ENCODE measurements at regions not wholly inside any gene's neighbourhood (a gene's known extent, or its start where the extent isn't known, plus 50 kb on each side); places are given as distances from the start of the nearest gene placed in this dataset.

DNA sequence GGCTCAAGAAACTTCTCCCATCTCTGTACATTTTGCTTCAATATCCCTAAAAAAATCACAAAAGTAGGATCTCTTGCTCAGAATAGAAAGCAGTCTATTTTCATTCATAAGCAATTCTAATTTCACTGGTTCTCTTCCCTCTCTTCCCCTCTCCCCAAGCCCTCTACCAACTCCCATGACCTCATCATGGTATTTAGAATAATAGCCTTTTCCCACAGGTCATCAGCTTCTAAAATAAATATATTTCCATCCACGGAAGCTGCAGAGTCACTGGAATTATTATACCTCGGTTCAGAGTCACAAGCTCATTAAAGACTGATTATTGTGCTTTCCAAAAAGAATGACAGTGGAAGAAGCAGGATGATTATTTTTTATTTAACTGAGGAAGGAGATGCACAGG lies 84.2 kb upstream of the ADRA1B start:
- no peak overlapping the region for H3K4me3 ChIP-seq (replicated peaks; ENCODE audit: low read depth, low read length)
- TF ChIP-seq, protein P1, sequence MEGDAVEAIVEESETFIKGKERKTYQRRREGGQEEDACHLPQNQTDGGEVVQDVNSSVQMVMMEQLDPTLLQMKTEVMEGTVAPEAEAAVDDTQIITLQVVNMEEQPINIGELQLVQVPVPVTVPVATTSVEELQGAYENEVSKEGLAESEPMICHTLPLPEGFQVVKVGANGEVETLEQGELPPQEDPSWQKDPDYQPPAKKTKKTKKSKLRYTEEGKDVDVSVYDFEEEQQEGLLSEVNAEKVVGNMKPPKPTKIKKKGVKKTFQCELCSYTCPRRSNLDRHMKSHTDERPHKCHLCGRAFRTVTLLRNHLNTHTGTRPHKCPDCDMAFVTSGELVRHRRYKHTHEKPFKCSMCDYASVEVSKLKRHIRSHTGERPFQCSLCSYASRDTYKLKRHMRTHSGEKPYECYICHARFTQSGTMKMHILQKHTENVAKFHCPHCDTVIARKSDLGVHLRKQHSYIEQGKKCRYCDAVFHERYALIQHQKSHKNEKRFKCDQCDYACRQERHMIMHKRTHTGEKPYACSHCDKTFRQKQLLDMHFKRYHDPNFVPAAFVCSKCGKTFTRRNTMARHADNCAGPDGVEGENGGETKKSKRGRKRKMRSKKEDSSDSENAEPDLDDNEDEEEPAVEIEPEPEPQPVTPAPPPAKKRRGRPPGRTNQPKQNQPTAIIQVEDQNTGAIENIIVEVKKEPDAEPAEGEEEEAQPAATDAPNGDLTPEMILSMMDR (IDR thresholded peaks at IDR 0.05; ENCODE audit: low read depth, low read length, missing control alignments), result no peak
- no peak for DNase-seq (ENCODE audit: extremely low read depth, low read depth)

DNA sequence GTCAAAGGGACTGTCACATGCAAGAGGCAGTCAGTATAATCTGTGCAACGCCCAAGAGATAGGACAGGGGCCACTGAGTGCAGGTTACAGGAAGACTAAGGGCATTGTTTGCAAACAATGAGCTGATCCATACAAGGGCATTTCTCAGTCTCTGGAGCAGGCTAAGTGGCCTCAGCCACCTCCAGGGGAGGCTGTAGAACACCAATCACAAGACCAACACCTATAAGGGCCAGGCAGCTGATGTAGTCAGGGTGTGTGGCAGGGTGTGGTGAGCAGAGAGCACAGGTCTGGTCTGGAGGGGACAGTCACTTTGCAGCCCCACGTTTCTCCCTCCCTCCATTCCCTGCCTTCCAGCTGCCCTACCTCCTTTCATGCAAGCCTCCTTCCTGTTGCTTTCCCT lies 83.2 kb upstream of the ADRA1B start:
- TF ChIP-seq, protein P1 (IDR thresholded peaks at IDR 0.05; ENCODE audit: low read depth, low read length, missing control alignments), result no peak
- no peak for DNase-seq (ENCODE audit: extremely low read depth, low read depth)
- no peak overlapping the region for H3K4me3 ChIP-seq (replicated peaks; ENCODE audit: low read depth, low read length)

DNA sequence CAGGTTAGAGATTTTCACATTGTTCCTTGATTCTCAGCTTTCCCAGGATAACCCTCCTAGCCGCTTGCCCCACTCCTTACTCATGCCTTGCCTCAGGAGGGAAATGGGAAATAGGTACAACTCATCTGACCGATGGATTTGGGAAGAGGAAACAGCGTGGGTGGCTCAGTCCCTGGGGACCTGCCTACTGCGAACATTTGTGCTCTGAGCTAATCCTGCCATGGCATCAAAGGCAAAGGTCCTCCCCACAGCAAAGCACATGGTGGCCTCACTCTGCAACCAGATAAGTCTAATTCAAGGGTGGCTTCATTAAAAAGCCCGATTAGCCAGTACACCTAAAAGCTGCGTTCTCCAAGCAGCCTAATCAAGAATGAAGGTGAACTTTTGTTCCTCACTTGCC lies 82.4 kb upstream of the ADRA1B start:
- no peak for DNase-seq (ENCODE audit: extremely low read depth, low read depth)
- TF ChIP-seq, protein P1 (IDR thresholded peaks at IDR 0.05; ENCODE audit: low read depth, low read length, missing control alignments), result no peak
- H3K4me3 ChIP-seq (replicated peaks; ENCODE audit: low read depth, low read length), result no peak overlapping the region

DNA sequence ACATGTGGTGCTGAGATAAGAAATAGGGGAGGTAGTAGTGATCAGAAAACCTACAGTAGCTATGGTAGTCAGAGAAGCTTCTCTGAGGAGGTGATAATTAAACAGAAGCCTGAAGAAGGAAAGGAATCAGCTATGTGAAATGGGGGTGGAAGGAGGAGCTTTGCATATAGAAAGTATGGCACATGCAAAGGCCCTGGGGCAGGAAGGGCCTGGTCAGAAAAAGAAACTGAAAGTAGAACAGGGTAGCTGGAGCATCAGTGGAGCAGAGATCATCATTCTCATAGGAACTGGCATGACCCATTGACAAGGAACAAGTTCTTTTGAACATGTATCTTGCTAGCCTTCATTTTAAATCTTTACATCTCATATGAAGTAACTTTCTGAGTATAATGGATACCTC lies 80.7 kb upstream of the ADRA1B start:
- TF ChIP-seq, protein P1 (IDR thresholded peaks at IDR 0.05; ENCODE audit: low read depth, low read length, missing control alignments), result no peak
- no peak overlapping the region for H3K4me3 ChIP-seq (replicated peaks; ENCODE audit: low read depth, low read length)
- DNase-seq (ENCODE audit: extremely low read depth, low read depth), result no peak

DNA sequence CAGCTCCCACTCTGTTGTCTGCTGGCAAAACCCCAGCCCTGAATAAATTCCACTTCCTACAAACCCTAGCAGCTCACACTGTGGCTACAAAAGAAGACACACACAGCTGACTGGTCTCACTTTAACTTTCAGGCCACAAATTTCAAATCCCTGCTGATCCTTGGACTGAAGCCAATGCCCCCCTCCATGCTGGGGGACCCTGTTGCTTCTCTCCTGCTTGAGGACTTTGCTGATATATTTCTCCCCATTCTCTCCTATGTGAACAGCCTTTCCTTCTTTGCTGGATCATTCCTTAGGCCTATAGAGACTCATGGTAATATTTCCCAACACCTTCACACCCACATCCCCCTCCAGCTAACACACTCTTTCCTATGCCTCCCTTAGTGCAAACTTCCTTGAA lies 79.6 kb upstream of the ADRA1B start:
- TF ChIP-seq, protein P1 (IDR thresholded peaks at IDR 0.05; ENCODE audit: low read depth, low read length, missing control alignments), result no peak
- DNase-seq (ENCODE audit: extremely low read depth, low read depth), result no peak
- no peak overlapping the region for H3K4me3 ChIP-seq (replicated peaks; ENCODE audit: low read depth, low read length)

DNA sequence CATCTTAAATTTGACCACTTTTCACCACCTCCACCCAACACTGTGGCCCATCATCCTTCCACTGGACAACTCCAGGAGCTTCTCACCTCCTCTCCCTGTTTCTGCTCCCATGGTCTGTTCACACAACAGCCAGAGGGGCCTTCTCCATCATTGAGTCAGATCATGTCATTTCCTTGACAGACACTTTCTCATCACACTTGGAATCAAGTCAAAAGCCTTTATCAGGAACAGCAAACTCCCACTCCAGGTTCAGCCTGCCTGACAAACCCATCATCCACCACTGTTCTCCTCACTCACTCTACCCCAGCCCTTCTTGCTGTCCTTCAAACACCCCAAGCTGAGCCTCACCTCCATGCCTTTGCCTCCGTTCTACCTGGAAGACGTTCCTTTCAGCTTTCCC lies 78.4 kb upstream of the ADRA1B start:
- H3K4me3 ChIP-seq (replicated peaks; ENCODE audit: low read depth, low read length), result no peak overlapping the region
- TF ChIP-seq, protein P1 (IDR thresholded peaks at IDR 0.05; ENCODE audit: low read depth, low read length, missing control alignments), result no peak
- no peak for DNase-seq (ENCODE audit: extremely low read depth, low read depth)

DNA sequence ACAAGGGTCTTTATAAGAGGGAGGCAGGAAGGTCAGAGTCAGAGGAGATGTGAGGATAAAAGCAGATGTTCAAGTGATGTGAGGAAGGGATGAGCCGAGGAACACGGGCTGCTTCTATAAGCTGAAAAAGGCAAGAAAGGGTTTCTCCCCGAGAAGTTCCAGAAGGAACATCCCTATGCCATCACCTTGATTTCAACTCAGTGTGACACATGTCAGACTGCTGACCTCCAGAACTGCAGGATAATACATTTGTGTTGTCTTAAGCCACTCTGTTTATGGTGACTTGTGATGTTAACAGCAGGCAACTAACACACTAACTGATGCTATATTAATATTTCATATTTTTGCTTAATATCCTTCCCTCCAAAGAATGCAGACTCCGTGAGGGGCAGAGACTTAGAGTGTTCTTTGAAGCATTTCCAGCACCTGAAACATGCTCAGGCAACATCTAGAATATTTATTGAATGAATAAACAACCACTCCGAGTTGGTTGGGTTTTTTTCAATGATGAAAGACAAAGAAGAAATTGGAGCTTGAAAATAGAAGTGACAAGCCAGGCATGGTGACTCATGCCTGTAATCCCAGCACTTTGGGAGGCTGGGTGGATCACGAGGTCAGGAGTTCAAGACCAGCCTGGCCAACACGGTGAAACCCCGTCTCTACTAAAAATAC lies 77.6 kb upstream of the ADRA1B start:
- TF ChIP-seq, protein P1 (IDR thresholded peaks at IDR 0.05; ENCODE audit: low read depth, low read length, missing control alignments), result no peak
- DNase-seq (ENCODE audit: extremely low read depth, low read depth), result no peak
- no peak overlapping the region for H3K4me3 ChIP-seq (replicated peaks; ENCODE audit: low read depth, low read length)
